Tongue (tissue), 1 donor: ENCODE measurements at regions not wholly inside any gene's neighbourhood (a gene's known extent, or its start where the extent isn't known, plus 50 kb on each side); places are given as distances from the start of the nearest gene placed in this dataset.
"Not testable (repeated sequence)": the region's sequence is repeated elsewhere in the genome, so short reads cannot be mapped to it uniquely, and the experiment has no call there.

Experiments
- DNase-seq: peaks from one replicate; pipeline ENCODE4 v3.0.0-alpha.2; 2015

GRCh38 chr15:26073430-26074333 lies 210.6 kb upstream of the ATP10A start:
- no peak for DNase-seq

DNA sequence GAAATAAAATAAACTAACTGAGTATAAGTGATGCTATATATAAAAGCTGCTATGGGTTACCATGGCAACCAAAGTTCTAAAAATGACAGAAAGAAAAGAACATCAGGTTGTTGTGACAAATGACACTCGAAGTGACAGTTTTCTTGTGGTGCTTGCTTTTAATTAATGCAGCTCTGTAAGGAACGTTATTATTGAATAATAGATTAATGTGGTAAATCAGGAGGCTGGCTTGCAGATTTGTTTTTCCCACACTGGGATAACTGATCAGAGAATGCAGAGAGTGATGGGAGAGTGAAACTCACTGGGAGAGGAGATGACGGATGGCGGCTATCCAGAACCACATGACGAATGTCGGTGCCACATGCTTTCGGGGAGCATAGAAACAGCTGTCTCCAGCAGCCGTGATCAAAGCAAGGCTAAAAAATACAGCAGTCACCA lies 207.0 kb upstream of the ATP10A start:
- peak; percentile 46 for DNase-seq

DNA sequence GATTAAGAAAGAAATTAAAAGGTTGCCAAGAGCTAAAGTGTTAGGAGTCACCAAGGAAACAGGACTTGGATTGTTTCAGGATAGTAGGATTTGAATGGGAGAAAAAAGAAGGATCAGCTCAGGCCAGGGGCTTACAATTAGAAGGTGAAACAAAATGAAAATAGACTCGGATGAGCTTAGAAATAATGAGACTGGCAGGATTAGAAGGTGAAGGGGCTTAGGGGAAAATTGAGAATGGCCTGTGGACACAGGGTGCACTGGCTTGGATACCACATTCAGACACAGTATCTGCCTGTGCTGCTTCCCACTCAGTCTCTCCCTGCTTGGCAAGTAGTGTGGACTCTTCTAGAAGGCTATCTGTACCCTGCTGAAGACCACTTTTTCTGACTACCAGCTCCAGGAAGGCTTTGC lies 206.1 kb upstream of the ATP10A start:
- no peak for DNase-seq

- DNase-seq = no peak
Measured at GRCh38 chr15:26066896-26067295, 203.8 kb upstream of the ATP10A start.

DNA sequence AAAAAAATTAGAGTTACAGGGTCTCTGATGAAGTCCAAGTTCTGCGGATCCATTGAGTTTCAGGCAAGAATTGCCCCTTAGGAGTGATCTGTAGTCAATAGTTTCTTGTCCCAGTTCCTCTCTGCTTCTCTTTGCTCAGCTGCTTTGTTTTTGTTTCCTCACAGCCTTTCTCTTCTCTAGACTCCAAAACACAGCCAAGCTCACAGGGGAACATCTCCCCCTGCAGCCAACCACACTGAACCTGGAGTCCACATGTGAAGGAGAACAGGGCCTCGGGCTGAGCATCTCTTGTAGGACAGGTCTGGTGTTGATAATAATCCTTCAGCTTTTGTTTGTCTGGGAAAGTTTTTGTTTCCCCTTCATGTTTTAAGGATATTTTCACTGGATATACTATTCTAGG lies 202.6 kb upstream of the ATP10A start:
- DNase-seq = no peak

DNA sequence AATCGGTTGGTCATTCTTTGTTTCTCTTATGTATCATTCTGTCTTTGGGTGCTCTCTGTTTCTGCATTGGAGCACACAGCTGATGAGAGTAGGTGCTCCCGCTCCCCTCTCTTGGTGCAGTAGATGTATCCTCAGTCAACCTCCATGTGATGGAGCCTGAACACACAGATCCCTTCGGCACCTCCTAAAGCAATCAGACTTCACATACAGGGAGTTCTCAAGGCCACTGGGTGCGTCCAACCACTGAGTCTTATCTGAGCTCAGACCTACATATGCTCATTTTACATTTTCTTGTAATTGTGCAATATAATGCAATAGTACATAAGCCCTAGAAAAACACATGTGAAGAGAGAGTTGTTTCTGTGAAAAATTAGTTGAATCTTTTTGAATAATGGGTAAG lies 198.1 kb upstream of the ATP10A start:
- DNase-seq = no peak

- DNase-seq = not testable (repeated sequence)
Measured at GRCh38 chr15:26056766-26057165, 193.6 kb upstream of the ATP10A start.

DNA sequence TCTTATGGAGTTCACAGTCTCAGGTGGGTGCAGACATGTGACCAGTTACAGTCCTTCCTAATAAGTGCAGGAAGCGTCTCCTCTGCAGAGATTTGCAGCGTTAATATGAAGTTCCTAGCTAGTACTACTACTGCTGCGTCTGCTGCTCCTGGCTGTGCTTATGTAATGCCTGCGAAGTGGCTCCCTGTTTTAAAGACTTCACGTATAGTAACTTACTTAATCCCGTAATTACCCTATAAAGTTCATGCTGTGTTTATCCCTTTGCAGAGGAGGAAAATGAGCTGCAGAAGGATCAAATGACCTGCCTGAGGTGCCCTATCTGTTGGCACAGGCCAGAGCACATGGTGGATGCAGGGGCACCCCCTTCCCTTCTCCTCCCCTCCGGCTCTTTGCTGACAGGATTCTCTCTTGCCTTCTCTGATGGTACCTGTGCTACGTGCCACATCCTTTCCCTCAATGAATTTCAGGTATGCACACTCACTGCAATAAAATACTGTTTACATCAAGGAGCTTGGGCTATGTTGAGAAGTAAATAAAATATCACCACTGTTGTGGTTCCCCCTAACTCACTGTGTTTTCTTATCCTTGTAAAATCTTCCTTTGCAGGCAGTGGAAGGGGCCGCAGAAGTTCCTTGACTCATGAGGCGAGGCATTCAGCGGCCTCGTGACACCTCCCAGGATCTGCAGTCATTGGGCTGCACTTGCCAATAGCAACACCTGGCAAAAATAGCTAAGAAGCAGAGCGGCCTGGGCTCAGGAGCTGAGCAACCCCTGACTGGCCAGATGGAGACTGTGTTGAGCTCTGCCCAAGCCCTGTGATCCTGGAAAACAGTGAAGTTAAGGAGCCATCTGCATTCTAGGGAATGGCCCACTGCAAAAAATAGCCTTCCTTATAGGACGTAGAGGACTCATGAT lies 188.9 kb upstream of the ATP10A start:
- no peak for DNase-seq

DNA sequence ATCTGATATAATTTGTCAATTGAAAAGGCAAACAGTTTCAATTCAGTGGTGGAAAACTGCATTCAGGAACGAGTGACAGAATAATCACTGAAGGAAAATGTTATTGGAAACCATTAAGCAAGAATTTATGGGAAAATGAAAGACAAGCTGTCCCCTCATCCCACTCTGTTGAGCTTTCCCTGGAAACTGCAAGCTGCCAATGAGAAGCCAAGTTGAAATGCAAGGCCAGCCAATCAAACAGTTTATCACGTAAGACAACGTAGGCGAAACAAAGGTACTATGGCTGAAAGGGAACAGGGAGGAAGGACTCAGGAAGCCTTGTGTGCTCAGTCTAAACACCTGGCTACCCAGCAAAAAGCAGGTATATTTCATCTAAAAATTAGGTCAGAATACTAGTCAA lies 187.9 kb upstream of the ATP10A start:
- no peak for DNase-seq

DNA sequence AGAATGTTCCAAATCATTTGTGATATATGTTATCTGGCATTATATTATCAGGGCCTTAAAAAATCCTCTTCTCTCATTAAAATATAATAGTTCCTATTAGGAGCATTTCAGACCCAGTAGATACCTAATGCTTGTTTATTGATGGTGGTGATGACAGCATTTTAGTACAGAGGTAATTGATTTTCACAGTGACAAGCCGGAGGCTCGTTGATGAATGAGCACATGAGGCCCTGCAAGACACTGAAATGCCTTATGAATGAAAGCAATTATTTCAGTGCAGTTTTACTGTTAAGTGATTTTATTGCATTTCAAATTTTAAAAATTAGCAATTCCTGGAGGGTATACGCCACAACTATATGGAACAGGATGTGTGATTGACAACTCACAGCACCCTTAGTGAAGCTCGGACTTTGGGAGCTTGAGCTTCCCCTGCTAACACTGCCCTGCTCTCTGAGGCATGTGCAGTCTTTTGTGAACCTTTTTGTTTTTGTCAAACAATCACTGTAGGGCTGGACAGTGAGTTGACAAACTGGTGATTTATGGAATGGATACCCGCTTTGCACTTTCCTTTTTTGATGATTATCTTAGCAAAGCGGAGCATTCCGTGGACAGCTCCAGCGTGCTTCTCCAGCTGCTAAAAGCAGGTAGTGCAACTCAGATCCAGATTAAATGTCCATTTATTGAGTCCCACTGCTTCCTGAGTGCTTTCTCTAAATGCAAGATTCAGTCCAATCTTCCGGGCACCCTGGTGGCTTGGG lies 187.0 kb upstream of the ATP10A start:
- no peak for DNase-seq

DNA sequence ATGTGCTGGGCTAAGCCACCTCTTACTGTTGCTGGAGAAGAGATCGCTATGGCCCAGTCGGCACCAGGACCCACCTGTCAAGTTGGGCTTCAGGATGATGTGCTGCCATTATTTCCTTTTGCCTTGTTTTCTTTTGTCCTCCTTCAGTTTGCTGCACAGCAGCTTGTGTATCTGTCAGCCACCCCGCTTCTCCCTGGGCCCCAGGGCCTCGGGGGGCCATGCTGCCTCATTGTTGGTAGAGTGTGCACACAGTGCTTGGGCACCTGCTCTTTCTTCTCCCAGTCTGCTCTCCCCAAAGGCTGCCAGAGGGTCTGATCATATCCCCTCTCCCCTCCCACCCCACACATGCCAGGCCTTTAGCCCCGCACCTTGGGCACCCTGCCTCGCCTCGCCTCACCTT lies 185.5 kb upstream of the ATP10A start:
- no peak for DNase-seq

DNA sequence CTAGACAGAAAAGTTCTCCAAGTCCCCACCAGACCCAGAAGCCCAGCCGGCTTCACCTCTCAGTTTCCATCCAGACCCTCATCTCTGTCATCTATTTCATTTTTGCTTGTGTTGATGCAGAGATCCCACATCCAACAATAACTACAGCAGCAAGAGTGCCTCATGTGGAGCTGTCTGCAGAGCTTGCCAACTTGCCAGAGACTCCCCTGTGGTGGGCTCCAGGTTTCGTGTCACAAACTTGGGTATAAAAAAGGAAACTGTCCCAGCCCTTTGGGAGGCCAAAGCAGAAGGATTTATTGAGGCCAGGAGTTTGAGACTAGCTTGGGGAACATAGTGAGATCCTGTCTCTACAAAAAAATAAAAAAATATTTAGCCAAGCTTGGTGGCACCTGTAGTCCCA lies 182.4 kb upstream of the ATP10A start:
- no peak for DNase-seq

DNA sequence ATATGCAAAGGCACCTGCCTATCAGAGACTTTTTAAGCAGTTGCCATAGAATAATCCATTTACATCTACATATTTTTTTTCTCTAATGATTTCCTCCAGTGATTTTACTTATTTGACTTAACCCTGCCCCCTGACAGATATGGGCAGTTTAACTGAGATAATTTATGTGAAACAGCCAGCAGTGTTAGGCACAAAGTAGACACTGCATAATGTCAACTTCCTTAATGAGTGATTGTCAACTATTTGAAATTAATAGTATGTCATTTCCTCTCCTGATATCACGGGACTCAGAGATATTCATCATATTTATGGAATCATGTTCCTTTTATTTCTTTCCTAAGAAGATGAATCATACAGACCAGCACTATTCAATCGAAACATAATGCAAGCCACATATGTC lies 179.9 kb upstream of the ATP10A start:
- no peak for DNase-seq

- DNase-seq = peak; percentile 5
Measured at GRCh38 chr15:26038693-26039092, 175.6 kb upstream of the ATP10A start.

DNA sequence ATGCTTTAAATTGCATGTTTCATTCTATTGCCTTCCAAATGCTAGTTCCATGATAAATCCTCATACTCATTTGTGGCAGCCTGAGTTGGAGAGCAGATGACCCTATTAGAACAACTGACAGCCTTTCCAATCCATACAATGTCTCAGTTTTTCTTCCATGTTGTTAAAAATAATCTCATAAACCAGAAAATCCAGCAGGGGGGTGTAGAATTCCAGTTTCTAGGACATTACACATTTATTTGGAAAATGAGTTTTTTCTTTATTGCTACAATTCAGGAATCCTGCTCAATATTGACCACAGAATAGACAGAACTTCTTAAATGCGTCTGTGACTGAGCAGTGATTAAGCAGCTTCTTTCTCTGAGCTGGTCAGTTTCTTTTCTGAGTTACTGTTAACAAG lies 174.2 kb upstream of the ATP10A start:
- DNase-seq = peak; percentile 14

GRCh38 chr15:26033493-26033892 lies 170.4 kb upstream of the ATP10A start:
- DNase-seq = no peak

DNA sequence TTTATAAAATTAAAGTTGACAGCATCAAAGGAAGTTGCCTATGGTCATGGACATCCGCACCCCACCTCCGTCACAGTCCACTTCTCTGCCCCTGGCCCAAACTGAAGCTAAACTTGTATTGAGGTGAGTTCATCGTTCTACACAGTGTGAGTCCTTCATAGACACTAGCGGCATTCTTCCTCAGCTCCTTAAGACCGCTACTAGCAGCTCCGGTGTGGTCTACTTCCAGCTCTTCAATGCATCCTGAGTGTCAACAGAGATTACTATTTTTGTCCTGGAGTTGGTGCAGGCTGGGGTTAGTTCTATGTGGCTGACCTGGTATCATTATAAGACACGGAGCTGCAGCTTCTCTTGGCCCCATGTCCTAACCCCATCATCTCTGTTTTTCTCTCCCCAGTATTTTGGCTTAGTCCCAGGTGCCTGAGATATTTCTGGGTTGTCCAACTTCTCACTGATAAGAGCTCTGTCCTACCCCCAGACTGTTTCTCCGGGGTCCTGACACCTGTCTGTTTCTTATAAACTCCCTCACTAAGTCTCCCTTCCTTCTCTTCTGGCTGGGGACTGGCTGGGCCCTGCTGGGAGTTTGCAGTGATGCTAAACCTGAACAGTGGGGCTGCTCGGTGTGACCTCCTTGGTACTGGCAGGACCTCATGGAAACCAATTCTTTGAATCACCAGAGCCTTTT lies 169.2 kb upstream of the ATP10A start:
- no peak for DNase-seq

- not testable (repeated sequence) for DNase-seq
Measured at GRCh38 chr15:26029586-26029985, 166.5 kb upstream of the ATP10A start.

DNA sequence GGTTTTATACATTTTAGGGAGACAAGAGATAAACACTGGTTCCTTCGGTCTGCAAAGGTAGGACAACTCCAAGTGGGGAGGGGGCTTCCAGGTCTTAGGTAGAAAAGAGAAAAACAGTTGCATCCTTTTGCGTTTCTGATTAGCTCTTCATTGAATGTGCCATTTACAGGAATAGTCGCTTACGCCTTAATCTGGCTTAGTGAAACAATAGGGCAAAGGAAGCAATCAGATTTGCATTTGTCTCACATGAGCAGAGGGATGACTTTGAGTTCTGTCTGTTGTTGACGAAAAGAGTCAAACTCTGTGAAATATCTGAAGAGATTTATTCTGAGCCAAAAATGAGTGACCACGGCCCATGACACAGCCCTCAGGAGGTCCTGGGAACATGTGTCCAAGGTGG lies 166.0 kb upstream of the ATP10A start:
- no peak for DNase-seq

- no peak for DNase-seq
Measured at GRCh38 chr15:26028086-26028740, 165.1 kb upstream of the ATP10A start.

DNA sequence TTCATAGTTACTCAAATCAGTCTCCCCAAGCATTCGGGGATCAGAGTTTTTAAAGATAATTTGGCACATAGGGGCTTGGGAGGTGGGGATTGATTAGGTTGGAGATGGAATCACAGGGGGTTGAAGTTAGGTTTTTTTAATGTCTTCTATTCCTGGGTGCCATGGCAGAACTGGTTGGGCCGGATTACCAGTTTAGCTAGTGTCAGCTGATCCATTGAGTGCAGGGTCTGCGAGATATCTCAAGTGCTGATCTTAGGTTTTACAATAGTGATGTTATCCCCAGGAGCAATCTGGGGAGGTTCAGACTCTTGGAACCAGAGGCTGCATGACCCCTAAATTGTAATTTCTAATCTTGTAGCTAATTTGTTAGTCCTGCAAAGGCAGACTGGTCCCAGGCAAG lies 163.5 kb upstream of the ATP10A start:
- DNase-seq = not testable (repeated sequence)
